ENCODE measurements at regions not wholly inside any gene's neighbourhood (a gene's known extent, or its start where the extent isn't known, plus 50 kb on each side); places are given as distances from the start of the nearest gene placed in this dataset.

GRCh38 chr5:17720071-17720470 is 85.8 kb downstream of the TAF11L14 start:
- no peak for ATAC-seq
- no peak for TF ChIP-seq TCF4 (CRISPR knock-in tag; IDR thresholded peaks at IDR 0.05; ENCODE audit: borderline replicate concordance)

- TF ChIP-seq OSR1 (CRISPR knock-in tag; IDR thresholded peaks at IDR 0.05) (no peak), ZFP30 (CRISPR knock-in tag; IDR thresholded peaks at IDR 0.05) (no peak), TCF4 (CRISPR knock-in tag; IDR thresholded peaks at IDR 0.05; ENCODE audit: borderline replicate concordance) (no peak), ESRRG (CRISPR knock-in tag; IDR thresholded peaks at IDR 0.05) (no peak), ZNF70 (CRISPR knock-in tag; IDR thresholded peaks at IDR 0.05) (no peak), TOX (CRISPR knock-in tag; IDR thresholded peaks at IDR 0.05; ENCODE audit: borderline replicate concordance) (no peak), BACH2 (CRISPR knock-in tag; IDR thresholded peaks at IDR 0.05; ENCODE audit: borderline replicate concordance) (no peak), POU6F1 (CRISPR knock-in tag; IDR thresholded peaks at IDR 0.05; ENCODE audit: borderline replicate concordance, low read depth) (no peak), CSRNP3 (CRISPR knock-in tag; IDR thresholded peaks at IDR 0.05) (no peak), GLIS3 (CRISPR knock-in tag; IDR thresholded peaks at IDR 0.05) (no peak), TSHZ2 (CRISPR knock-in tag; IDR thresholded peaks at IDR 0.05) (no peak)
- no peak for ATAC-seq
These were observed 89.6 kb downstream of the TAF11L14 start for GRCh38 chr5:17723876-17724275.

- TF ChIP-seq RARB (CRISPR knock-in tag; IDR thresholded peaks at IDR 0.05) (no peak), TCF4 (CRISPR knock-in tag; IDR thresholded peaks at IDR 0.05; ENCODE audit: borderline replicate concordance) (no peak), SNAI2 (CRISPR knock-in tag; IDR thresholded peaks at IDR 0.05) (no peak), OSR1 (CRISPR knock-in tag; IDR thresholded peaks at IDR 0.05) (no peak), ESRRG (CRISPR knock-in tag; IDR thresholded peaks at IDR 0.05) (no peak), ZFP3 (CRISPR knock-in tag; IDR thresholded peaks at IDR 0.05) (no peak), ARNTL (CRISPR knock-in tag; IDR thresholded peaks at IDR 0.05; ENCODE audit: borderline replicate concordance, low read depth) (no peak), POU6F1 (CRISPR knock-in tag; IDR thresholded peaks at IDR 0.05; ENCODE audit: borderline replicate concordance, low read depth) (no peak), CSRNP3 (CRISPR knock-in tag; IDR thresholded peaks at IDR 0.05) (no peak)
- no peak for ATAC-seq
These were observed 92.8 kb downstream of the TAF11L14 start for GRCh38 chr5:17727098-17727497.

GRCh38 chr5:17730421-17730820 is 96.2 kb downstream of the TAF11L14 start:
- ATAC-seq, result no peak
- no peak for TF ChIP-seq BACH2 (CRISPR knock-in tag; IDR thresholded peaks at IDR 0.05; ENCODE audit: borderline replicate concordance)
- TF ChIP-seq, protein P1, sequence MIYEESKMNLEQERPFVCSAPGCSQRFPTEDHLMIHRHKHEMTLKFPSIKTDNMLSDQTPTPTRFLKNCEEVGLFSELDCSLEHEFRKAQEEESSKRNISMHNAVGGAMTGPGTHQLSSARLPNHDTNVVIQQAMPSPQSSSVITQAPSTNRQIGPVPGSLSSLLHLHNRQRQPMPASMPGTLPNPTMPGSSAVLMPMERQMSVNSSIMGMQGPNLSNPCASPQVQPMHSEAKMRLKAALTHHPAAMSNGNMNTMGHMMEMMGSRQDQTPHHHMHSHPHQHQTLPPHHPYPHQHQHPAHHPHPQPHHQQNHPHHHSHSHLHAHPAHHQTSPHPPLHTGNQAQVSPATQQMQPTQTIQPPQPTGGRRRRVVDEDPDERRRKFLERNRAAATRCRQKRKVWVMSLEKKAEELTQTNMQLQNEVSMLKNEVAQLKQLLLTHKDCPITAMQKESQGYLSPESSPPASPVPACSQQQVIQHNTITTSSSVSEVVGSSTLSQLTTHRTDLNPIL (CRISPR knock-in tag; IDR thresholded peaks at IDR 0.05; ENCODE audit: low read depth), result no peak
- TF ChIP-seq POU6F1 (CRISPR knock-in tag; IDR thresholded peaks at IDR 0.05; ENCODE audit: borderline replicate concordance, low read depth), result no peak
- TF ChIP-seq PPARA (CRISPR knock-in tag; IDR thresholded peaks at IDR 0.05; ENCODE audit: borderline replicate concordance), result no peak
- no peak for TF ChIP-seq ZNF8 (CRISPR knock-in tag; IDR thresholded peaks at IDR 0.05)
- TF ChIP-seq ISL1 (CRISPR knock-in tag; IDR thresholded peaks at IDR 0.05), result no peak
- no peak for TF ChIP-seq PATZ1 (CRISPR knock-in tag; IDR thresholded peaks at IDR 0.05; ENCODE audit: borderline replicate concordance)
- no peak for TF ChIP-seq TOX (CRISPR knock-in tag; IDR thresholded peaks at IDR 0.05; ENCODE audit: borderline replicate concordance)
- TF ChIP-seq CSDC2 (CRISPR knock-in tag; IDR thresholded peaks at IDR 0.05), result no peak
